ENCODE measurements at regions not wholly inside any gene's neighbourhood (a gene's known extent, or its start where the extent isn't known, plus 50 kb on each side); places are given as distances from the start of the nearest gene placed in this dataset.
A peak's percentile ranks its signal among the peaks of the same experiment; 100 is the strongest.

DNA sequence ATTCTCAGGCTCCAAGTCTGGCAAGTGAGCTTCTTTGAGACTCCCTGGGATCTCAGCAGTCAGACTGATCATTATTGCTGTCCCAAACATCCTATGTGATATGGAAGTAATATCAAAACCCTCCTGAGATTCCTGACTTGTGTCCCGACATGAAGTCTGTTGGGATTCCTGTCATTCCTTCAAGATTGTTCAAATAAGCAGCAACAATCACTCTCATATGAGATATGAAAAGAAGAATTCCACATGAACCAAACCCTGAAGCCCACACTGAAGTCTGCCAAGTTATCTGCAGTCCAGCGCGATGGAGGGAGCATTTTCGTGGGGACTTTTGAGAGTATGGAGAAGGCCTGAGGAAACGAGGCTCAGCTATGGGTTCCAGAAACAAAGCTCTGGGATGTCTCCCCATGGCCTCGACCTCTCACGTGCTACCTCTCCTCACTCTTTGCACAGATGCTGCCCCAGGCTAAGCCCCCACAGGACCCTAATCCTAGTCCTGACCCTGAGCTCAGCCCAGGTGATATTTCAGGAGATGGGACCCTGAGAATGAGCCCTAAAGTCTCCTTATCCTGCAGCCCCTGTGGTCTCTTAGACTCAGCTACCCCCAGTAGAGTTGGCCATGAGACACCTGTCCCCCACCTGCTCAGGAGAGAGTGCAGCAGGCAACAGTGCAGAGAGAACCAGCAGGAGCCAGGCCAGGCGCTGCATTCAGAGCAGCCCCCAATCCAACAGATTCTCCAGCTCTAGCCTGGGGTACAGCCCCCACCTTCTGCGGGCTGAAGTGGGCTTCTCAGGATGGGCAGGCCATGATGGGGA is 100.2 kb downstream of the GGTLC2 start:
- no peak for DNase-seq (ENCODE audit: low read depth in 2 of 2)

DNA sequence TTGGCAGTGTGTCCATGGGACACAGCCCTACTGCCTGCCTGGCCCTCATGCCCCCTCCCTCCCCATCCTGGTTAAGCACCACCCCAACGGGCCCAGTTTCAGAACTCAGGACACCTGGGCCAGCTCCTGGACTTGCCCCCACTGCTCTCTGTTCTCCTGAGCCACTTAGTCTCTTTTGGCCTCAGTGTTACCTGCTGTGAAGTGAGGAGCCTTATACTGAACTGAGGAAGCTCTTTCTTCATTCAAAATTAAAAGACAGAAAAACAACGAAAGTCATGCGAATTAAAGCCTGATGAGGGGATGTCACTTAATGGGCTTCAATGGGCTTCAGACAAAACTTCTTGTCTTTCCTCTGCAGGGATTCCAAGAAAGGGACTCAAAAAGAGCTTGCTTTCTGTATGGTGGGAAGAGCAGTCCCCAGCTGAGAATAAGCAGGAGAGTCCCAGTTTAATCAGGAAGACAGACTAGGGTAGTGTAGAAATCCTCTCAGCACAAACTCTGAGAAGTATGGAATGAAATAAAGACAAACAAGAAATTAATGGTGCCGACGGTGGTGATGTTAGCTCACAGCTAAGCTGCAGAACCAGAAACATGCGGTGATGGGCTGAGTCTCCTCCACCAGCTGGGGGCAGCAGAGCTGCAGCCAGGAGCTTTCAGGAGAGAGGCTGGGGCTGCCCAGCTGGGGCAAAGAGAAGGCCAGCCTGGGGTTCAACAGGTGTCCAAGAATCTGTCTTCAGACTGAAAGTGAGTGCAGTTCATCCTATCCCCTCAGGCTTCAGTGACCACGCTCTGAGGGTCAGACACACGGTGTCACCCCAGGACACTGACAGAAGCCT is 101.0 kb downstream of the GGTLC2 start:
- peak in 1 of 2 donors; percentile 40 for DNase-seq (ENCODE audit: low read depth in 2 of 2)

DNA sequence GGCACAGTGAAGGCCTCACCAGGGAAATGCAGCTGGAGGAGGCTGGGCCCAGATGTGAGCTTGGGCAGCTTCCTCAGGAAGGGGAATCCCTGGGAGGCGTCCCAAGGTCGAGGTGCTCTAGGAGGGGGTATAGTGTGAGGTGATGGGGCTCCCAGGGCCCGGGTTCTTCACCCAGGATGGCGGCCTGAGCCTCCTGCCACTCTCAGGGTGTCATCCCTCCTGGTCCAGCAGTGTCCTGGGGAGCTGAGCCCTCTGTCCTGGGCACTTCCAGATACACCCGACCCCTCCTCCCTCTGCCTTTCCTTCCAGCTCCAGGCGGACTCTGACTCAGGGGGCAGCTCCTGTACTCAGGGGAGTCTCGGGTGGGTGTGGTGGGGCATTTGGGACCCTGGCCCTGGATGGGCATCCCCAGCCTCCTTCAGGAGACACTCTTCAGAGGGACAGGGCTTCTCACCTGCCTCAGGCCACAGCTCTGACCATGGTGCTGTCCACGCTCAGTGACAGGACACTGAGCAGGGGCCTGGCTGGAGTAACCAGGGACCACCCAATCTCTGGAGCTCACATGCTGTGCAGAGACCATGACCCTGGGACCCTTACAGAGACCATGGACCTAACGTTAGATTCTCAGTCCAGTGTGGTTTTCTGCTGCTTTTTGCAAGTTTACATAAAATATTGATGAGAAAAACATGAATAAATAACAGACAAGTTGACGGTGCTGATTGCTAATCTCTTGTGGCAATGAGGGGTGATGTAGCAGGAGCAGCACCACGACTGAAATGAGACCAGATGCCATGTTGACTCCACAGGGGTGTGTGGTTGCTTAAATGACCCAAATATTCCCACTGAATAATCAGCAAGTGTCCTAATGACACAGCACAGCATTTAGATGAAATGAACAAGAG is 101.9 kb downstream of the GGTLC2 start:
- DNase-seq (ENCODE audit: low read depth in 2 of 2): no peak

DNA sequence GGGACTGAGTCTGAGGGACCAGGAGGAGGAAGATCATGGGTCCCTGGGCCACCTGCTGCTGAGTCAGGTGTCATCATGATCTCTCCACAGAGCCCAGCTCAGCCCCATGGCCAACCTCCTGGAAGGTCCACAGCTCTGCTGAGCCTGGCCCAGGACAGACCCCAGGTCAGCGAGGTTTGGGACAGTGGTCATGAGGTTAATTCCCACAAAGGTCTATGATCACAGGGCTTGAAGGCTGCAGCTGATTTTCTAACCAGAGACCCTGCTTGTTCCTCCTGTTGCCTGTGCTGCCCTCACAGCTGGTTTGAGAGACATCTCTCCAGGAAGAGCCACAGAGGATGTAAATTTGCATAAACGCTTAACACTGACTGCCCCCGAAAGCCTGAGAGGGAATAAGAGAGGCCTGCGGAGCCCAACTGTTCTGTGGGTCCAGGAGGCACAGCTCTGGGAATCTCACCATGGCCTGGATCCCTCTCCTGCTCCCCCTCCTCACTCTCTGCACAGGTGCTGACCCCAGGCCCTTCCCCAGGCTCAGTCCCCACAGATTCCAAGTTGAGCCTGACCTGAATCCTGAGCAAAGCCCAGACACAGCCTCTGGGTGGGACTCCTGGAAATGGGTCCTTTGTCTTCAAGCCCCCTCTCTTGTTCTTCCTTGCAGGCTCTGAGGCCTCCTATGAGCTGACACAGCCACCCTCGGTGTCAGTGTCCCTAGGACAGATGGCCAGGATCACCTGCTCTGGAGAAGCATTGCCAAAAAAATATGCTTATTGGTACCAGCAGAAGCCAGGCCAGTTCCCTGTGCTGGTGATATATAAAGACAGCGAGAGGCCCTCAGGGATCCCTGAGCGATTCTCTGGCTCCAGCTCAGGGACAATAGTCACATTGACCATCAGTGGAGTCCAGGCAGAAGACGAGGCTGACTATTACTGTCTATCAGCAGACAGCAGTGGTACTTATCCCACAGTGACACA is 102.8 kb downstream of the GGTLC2 start:
- DNase-seq (ENCODE audit: low read depth in 2 of 2): no peak

DNA sequence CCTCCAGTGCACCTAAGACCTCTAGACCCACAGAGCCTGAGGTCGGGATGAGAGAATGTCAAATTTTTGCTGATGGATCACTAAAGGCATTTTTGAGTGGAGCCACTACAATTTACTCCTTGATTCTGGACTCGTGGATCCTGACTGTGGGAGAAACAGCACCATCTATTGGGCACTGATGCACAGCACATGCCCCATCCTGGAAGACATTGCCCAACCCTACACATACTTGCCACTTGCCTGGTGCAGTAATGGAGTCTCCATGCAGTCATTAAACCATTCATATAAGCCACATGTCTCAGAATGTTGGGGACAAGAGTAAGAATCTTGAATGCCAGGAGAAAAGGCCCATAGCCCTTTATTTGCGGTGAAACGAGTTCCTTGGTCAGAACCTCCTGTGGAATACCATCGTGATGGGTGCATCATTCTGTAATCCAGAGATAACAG is 103.9 kb downstream of the GGTLC2 start:
- peak; percentile 55 to 62 for DNase-seq (ENCODE audit: low read depth in 2 of 2)

DNA sequence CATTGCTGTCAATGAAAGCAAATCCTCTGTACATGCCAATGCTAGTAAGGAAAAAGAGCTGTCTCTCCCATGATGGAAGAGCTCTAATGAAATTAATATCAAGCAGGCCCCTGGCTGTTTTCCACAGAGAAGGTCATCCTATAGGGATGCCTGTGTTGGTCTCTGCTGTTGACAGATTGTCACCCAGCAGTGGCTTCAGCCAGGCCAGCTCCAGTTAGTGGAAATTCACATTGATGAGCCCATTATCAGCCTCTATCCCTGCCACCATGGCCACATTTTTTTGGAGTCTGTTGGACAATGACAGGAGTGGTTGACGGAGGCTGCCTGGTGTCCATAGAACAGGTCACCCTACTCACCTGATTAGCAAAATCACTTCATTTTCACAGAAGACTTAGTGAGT is 104.3 kb downstream of the GGTLC2 start:
- no peak for DNase-seq (ENCODE audit: low read depth in 2 of 2)

DNA sequence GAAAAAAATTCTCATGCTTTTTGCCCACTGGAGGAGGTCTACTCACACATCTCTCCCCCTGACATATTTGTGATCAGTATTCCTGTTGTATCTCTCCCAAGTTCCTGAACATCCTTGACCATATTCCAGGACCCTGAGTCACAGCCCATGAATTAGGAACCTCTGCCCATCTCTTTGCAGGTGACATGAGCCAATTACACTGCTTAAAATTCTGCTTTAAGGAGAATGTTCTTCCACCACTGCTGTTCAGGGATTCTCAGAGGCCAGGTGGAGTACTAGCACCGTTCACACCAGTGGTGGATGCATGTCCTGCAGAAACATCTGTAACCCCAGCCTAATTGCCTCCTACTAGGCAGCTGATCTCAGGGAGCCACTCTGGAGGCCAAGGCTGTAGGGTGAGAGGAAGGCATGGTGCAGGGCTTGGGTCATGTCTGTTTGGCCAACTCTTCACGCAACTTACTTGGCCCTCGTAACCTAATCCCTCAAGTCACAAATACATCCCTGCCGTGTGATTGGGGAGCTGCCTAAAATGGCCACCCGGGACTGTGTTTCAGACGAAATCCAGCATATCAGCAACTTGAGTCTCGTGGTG is 104.8 kb downstream of the GGTLC2 start:
- DNase-seq (ENCODE audit: low read depth in 2 of 2): no peak

DNA sequence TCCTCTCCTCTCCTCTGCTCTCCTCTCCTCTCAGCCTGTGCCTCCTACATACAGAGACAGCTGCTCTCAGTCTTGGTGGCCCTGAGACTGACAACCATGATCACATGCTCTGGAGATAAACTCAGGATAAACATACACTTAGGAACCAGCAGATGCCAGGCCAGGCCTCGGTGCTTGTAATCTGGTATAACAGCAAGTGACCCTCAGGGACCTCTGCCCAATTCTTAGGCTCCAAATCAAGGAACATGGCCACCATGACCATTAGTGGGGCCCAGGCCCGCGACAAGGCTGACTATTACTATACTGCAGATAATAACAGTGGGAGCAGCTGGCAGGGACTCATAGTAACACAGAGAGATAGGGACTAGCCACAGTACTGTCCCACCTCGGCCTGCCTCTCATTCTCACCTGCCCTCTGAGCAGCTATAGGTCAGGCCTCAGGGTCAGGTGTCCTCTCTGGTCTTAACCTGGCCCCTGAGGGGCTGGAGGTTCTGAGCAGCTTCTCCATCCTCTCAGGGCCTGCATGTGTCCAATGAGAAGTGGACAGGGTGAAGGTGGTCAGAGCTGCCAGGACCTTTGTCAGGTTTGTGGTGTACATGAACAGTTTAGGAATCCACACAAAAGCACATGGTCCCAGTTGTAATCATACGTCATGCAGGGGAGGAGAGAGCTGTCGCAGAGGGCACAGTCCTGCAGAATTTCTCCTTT is 106.1 kb downstream of the GGTLC2 start:
- no peak for DNase-seq (ENCODE audit: low read depth in 2 of 2)

DNA sequence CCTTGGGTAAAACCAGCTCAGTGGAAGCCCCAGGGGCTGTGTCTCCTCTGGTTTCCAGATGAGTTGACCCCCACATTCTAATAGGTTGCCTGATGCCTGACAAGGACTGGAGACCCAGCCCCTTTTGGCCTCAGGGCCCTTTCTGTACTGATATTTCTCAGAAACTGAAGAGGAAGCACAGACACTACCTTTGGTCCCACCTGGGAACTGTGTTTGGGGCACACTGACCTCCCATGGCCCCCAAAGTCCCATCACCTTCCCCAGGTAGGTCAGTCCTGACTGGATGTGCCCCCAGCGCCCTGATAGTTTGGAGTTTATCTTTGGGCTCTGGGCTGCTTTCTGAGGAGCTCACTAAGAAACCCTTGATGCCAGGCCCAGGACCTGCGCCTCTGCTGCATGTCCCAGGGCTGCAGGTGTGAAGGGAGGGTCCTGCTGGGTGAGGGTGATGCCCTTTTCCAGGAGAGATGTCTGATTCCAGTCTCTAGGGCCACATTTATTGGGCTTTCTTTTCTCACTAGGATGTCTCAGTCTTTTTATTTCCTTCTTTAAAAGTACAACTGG is 106.7 kb downstream of the GGTLC2 start:
- no peak for DNase-seq (ENCODE audit: low read depth in 2 of 2)

DNA sequence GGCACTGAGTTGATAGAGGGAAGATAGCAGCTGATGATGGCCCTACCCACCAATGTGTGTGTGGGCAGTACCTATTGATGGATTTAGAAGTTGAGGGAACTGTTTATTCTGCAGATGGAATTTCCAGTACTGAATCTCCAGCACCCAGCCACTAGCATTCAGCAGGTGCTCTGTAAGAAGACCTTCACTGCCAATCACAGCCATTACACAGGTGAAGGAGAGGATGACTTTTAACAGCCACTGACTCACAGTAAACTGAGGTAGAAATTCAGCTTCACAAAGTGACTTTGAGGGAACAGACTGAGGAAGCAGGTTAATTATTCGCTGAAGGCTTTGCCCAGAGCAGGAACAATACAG is 107.8 kb downstream of the GGTLC2 start:
- DNase-seq (ENCODE audit: low read depth in 2 of 2): no peak

DNA sequence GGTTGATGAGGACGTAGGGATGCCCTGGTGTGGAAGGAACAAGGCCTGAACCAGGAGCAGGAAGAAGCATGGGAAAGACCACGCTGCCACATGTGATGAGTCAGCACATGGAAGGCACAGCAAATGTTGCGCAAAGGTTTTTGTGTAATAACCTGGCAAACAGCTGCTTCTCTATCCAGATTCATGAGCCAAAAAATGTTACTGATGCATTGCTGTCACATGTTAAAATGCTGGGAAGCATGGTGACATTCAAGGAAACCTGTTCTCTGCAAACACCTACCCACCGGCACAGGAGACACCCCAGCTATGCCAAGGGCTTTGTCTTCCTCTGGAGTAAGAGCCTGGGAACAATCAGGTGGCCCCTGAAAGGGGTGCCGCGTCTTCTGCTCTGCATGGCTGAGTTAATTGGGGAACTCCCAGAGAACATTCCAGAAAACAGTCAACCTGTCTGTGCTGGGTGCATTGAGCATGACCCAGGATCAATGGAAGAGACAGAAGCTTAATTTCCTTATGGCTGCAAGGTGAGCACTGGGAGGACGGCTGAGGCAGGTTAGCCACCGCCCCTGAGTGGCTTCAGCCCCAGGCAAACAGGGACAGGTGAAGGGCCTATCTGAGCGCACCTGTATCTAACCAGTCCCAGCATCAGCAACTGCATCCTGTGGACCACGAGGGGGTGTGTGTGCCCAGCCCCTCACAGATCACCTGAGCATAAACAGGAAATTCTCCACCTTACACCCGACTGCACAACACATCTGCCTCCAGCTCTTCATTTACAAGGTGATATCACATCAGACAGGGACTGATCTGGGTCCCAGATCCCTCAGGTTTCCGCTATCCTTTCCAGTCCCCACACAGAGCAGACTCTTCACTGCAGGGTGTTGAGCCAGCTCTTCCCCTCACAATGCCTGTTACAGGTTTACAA is 108.4 kb downstream of the GGTLC2 start:
- DNase-seq (ENCODE audit: low read depth in 2 of 2): peak in 1 of 2 donors; percentile 10

DNA sequence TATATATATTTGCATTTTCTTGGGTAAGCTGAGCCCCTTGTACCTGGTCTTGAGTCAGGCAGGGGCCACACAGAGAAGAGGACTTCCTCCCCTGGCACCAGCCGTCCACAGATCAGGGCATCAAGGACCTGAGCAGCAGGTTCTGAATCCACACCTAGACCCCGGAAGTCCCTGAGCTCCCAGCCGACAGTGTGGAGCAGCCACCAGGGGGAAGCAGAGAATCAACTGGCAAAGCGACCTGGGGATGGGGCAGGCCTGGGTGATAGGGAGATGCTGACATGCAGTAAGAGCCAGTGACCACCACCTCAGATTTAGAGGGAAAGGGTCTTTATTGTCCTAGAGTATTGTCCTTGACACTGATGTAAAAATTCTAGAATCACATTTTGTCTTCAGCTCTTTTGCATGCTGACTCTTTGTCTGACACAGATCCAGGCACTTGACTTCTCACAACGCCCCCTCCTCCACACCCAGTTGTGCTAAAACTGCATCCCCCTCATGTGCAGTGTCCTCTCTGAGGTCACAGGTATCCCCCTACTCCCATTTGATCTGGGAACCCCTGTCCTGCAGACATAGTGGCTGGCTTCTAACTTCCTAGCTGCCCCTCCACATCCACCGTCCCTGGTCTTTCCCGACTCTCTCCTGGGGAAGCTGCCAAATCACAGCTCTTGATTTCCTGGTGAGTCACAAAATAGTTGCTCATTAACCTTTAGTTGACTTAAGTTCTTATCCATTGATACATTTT is 109.3 kb downstream of the GGTLC2 start:
- DNase-seq (ENCODE audit: low read depth in 2 of 2): peak; percentile 26 to 34

DNA sequence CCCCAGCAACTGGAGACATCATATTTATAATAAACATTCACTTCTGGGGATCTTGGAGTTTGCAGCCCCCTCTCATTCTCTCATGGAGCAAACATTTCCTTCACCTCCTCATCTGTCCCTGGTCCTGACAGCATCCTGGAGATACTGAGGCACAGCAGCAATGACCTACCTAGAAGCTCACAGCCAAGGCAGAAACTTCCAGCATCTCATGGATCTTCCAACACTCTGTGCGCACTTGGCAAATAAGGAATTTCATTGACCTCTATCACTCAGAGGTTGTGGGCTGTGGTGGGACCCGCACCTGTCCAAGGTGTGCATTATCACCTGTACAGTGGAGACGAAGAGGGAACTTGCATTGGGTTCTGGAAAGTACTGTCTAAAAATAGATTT is 109.8 kb downstream of the GGTLC2 start:
- DNase-seq (ENCODE audit: low read depth in 2 of 2): no peak

DNA sequence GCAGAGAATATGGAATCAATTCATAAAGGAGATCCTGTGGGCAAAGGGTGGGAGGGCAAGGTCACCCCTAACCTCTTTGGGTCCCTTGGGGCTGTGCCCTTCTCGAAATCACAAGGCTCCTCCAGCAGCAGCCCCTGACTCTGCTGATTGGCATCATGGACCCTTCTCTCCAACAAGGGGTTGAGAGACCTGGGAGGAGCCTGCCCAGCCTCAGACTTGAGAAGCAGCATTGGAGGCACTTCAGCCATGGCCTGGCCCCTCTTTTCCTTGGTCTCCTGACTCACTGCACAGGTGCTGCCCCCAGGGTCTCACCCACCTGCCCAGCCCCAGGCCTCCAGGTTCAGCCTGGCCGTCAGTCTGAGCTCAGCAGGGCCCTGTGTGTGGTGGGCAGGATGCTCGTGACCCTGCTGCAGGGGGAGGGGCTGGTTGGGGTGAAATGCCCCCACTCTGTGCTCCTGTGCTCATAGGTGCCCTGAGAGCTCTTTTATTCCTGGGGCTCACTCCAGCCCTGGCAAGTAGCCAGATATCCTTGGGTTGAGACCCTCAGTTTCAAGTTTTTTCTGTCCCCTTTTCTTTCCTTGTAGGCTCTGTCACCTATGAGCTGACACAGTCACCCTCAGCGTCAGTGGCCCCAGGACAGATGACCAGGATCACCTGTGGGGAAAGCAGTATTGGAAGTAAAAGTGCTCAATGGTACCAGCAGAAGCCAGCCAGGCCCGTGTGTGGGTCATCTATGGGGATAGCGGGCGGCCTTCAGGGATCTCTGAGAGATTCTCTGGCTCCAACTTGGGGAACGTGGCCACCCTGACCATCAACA is 110.8 kb downstream of the GGTLC2 start:
- DNase-seq (ENCODE audit: low read depth in 2 of 2): no peak

DNA sequence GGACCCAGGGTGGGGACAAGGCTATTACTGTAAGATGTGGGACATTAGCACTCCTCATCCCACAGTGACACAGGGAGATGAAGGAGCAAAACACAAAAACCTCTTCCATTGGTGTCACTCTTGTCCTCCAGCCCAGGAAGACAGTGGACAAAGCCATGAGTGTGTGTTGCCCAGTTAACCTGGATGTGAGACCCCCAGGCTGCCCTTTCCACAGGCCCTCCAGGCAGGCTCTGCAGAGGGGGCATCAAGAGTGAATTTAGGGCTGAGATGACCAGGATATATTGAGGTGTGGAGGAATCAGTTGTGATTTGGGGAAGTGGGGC is 111.3 kb downstream of the GGTLC2 start:
- no peak for DNase-seq (ENCODE audit: low read depth in 2 of 2)

DNA sequence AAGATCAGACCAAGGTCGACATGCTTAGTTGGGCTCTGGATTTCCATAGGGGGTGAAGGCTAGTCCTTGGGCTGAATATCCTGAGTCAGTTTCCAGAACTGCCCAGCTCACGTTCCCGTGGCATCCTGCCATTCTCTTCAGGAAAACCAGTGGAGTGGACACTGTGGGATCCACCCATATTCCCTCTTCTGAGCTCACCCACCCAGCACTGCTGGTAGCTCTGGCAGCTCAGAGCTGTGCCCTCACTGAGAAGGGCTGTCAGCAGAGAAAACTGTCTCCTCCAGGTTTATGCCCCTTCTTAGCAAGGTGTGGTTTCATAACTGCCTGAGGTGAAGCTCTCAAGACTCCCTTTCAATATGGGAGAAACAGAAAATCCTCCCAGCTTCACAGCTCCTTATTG is 111.7 kb downstream of the GGTLC2 start:
- DNase-seq (ENCODE audit: low read depth in 2 of 2): no peak

All from lung microvascular endothelial cell (primary cell).